Inflammatory macrophage treated with lipopolysaccharide for 1 hour (primary cell): ENCODE measurements at regions not wholly inside any gene's neighbourhood (a gene's known extent, or its start where the extent isn't known, plus 50 kb on each side); places are given as distances from the start of the nearest gene placed in this dataset.
"Not testable (repeated sequence)": the region's sequence is repeated elsewhere in the genome, so short reads cannot be mapped to it uniquely, and the experiment has no call there.

Source experiments
- DNase-seq, 2 donors: peaks; one replicate each; pipeline ENCODE4 v3.0.0-alpha.2; 2020 to 2022

GRCh38 chr9:87781331-87781730 lies 55.4 kb downstream of the CTSL start:
- no peak for DNase-seq

DNA sequence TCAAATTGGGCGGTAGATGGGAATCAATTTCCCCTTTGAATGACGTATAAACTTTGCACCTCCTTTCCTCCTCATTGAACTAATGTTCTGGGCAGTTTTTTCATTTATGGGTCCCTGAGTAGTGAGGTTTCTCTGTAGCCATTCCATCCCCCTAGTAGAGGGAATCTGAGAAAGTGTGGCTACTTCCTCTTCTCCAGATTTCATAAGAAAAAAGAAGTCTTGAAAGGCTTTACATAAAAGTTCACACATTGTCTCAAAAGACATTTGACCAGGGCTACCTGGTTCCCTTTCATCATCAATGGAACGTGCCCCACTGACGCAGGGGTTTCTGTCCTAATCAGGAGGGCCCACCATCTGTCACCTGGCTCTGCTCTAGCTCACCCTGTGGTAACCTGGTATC lies 57.3 kb downstream of the CTSL start:
- DNase-seq: peak; percentile 24 to 27

GRCh38 chr9:87785315-87785970 lies 59.5 kb downstream of the CTSL start:
- DNase-seq: not testable (repeated sequence)

DNA sequence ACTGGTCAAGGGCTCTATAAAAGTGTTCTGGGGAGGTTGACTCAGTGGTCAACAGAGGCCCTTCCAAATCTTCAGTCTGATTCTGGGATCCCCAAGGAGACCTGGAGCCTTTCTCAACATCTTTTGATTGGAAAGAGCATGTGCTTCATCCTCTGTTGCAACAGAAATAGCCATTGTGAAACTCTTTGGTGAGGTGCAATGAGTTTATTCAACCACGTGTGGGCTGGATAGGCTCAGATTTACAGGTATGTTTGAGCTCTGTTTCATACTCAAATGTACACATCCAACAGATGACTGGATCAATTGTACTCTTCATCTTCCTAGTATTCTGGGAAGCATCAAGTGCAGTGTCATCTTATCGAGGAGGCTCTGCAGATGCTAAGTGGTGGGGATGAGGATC lies 60.5 kb downstream of the CTSL start:
- no peak for DNase-seq

DNA sequence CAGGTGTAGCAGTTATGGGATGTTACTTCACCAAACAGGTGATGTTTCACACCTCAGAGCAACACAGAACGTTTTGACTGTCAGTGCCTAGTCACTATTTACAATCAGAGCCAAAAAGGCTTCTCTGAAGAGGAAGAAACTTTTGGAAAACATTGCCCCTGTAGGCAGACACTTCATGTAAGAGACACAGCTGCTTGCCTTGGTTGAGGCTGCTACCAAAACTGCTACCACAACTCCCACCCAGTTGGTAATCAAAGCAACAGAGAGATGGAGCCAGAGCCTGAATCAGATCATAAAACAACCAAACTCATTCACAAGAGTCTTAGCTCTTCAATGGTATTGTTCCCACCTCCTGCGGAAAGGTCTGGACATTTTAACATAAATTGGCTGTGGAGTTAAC lies 61.0 kb downstream of the CTSL start:
- DNase-seq: no peak

DNA sequence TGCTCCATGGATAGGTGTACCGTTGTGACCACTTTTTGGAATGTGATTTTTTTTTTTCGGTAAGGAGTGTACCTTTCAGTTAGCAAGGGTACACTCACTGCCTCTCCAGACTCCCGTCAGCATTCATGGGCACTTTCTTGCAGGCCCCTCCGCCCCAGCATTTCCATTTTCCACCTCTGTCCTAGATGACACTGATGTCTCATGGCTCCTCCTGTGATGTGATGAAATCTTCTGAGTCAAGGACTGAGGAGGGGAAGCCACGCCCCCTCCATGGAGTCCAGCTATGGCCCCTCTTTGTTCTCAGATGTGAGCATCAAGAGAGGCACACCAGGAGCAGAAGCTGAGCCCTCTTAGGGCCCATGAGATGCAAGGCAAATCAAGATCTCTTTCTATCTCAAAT lies 61.8 kb downstream of the CTSL start:
- peak; percentile 36 to 55 for DNase-seq

- DNase-seq: peak; percentile 96 to 99
Measured at GRCh38 chr9:87792831-87793288, 66.9 kb downstream of the CTSL start.

- DNase-seq: peak; percentile 89 to 94
Measured at GRCh38 chr9:87793292-87793691, 67.4 kb downstream of the CTSL start.

- no peak for DNase-seq
Measured at GRCh38 chr9:87795178-87795577, 69.3 kb downstream of the CTSL start.

DNA sequence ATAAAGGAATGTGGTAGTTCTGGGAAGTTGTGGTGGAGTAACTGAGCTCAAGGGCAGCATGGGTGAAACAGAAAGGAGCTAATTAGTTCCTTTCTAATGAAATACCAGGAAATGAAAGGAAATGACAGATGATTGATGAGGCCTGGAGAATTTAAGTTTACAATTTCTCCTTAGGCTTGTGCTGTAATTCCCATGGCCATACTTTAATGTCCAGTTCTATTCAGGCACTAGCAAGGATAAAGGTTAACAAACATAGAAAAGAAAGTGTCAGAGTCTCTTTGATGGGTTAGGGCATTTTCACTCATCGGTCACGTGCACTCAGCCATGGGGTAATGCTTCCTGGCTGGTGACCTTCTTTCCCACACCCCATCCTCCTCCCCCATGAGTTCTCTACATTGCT lies 70.3 kb downstream of the CTSL start:
- DNase-seq: peak; percentile 50 to 51

DNA sequence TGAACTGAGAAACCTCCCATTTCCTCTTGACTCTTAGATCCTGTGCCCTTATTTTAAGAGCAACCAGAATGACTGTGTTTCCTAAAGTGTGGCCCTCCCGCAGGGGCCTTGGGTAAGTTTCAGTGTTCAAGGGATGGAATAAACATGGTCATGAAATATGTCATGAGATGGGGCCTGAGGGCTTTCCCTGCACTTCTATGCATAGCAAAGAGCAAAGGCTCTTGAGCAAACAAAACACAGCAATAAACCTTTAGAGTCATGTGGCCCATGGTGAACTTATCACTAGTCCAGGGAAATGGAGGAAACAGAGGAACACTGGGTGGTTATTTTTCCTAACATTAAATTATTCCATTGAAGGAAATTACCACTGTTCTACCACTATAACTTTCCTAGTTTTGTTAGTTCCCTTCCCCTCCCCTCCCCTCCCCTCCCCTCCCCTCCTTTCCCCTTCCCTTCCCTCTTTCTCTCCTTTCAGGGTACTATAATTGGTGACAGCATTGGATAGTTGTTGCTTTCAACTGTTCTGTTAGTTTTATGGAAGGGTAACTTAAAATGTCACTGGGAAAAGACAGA lies 72.4 kb downstream of the CTSL start:
- peak; percentile 34 to 77 for DNase-seq

- no peak for DNase-seq
Measured at GRCh38 chr9:87799503-87799902, 73.6 kb downstream of the CTSL start.

DNA sequence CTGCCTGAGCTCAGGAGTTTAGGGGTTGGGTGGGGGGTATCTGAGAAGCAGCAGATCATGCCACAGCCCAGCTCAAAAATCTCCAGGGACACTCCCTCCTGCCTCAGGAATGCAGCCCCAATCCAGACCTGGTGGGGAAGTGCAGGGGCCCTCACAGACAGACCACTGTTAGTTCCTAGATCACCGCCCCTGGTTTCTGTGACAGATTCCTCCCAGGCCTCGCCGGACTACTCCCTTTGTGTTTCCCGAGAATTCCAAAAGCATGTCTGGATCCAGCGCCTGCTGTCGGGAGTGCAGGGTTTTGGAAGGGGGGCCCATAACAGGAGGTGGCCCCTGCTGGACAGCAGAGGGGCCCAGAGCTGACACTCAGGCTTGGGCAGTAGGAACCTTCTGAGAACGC lies 74.5 kb downstream of the CTSL start:
- no peak for DNase-seq

DNA sequence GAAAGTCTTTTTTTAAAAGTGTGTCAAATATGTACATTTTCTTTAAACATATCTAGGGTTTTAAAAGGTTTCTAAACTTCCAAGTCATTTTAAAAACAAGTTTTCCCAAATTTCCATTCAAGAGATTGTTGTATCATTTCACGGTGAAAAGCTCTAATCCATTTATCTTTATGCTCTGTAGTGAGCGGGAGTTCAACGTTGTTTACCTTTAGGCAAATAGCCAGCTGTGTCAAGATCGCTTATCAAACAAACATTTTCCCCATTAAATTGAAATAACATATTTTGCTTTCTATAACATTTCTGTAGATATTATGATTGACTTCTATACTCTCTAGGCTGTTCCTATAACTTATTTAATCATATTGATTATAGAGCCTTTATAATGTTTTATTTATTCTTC lies 75.1 kb downstream of the CTSL start:
- no peak for DNase-seq

DNA sequence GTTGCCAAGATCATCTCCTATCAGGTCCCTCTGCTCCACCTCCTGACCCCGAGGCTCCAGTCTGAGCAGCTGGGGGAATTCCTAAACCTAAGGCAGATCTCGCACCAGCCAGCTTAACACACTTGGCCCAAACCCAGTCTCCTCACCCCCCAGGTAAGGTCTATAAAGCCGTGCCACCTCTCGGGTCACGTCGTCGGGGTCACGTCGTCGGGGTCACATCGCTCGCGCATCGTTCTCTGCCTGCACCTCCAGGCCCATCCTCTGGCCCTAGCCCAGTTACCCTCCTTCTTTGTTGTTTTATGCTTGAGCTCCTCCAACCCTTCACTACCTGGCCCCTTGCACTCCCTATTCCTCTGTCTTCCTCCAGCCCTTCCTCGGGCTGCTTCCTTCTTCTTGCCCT lies 77.2 kb downstream of the CTSL start:
- no peak for DNase-seq

GRCh38 chr9:87803623-87804345 lies 77.9 kb downstream of the CTSL start:
- no peak for DNase-seq

GRCh38 chr9:87805259-87805658 lies 77.4 kb upstream of the SPATA31E1 start:
- no peak for DNase-seq

DNA sequence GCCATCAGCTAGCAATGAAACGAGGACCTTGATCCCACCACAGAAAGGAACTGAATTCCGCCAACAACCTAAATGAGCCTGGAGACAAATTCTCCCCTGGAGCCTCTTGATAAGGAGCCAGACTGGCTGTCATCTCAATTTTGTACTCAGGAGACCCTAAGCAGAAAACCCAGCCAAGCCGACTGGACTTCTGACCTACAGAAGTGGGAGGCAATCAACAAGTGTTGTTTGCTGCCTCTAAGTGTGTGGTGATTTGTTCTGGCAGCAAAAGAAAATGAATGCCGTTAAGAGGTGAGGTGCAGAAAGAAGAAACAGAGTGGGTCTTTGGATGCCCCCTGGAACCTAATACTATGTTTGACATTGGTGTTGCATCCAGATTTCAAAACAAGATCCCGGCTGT lies 72.7 kb upstream of the SPATA31E1 start:
- DNase-seq: no peak

- no peak for DNase-seq
Measured at GRCh38 chr9:87810679-87811178, 71.9 kb upstream of the SPATA31E1 start.

GRCh38 chr9:87812375-87813118 lies 70.1 kb upstream of the SPATA31E1 start:
- peak; percentile 61 to 74 for DNase-seq

GRCh38 chr9:87813119-87813463 lies 69.6 kb upstream of the SPATA31E1 start:
- DNase-seq: no peak

- peak in 1 of 2 donors; percentile 19 for DNase-seq
Measured at GRCh38 chr9:87816036-87816435, 66.6 kb upstream of the SPATA31E1 start.

- DNase-seq: no peak
Measured at GRCh38 chr9:87818308-87818707, 64.4 kb upstream of the SPATA31E1 start.
